ENCODE measurements at regions not wholly inside any gene's neighbourhood (a gene's known extent, or its start where the extent isn't known, plus 50 kb on each side); places are given as distances from the start of the nearest gene placed in this dataset.

GRCh38 chr4:107482546-107482945 is 237.5 kb downstream of the PAPSS1 start:
- WGBS (ENCODE audit: insufficient coverage) = 83% methylated on average over 1 of the region's 2 CpGs
- Histone ChIP-seq H3K4me1 (ENCODE audit: control insufficient read depth in 1 of 2, insufficient read depth in 2 of 2, low read length in 2 of 2) (no peaks in the 10 kb centered on the region), H3K4me2 (replicated peaks; ENCODE audit: extremely low read depth, low read length, poor library complexity, severe bottlenecking) (no peak overlapping the region), H2AFZ (ENCODE audit: insufficient read depth, low read depth, low read length, poor library complexity, severe bottlenecking) (no peak overlapping the region), H3K9me3 (replicated peaks in 1 of 2; ENCODE audit: control insufficient read depth in 1 of 2, insufficient read depth in 1 of 2, low read length in 2 of 2) (peaks cover 7 to 27% of the 10 kb centered on the region in 2 donors), H3K4me3 (replicated peaks in 1 of 3; ENCODE audit: low read depth in 2 of 3, low read length in 3 of 3) (no peak overlapping the region), H3K27ac (ENCODE audit: low read depth in 1 of 2, low read length in 2 of 2) (no peak overlapping the region), H3K27me3 (ENCODE audit: control insufficient read depth in 2 of 2, insufficient read depth in 2 of 2, low read length in 2 of 2) (no peaks in the 10 kb centered on the region), H4K20me1 (ENCODE audit: insufficient read depth, low read length) (no peaks in the 10 kb centered on the region), H3K36me3 (replicated peaks in 1 of 2; ENCODE audit: control insufficient read depth in 1 of 2, insufficient read depth in 2 of 2, low read length in 2 of 2) (no peaks in the 10 kb centered on the region), H3K9ac (ENCODE audit: insufficient read depth, low read length, poor library complexity, severe bottlenecking) (no peak overlapping the region), H3K79me2 (ENCODE audit: insufficient read depth, low read length) (no peaks in the 10 kb centered on the region)
- intact Hi-C loops (cut with micrococcal nuclease) = no loop called here
- H3K27me3 Mint-ChIP-seq (ENCODE audit: low read depth in 3 of 3) = peaks cover 1 to 4% (median 2%) of the 10 kb centered on the region in 3 donors
- H3K4me1 Mint-ChIP-seq = no peaks in the 10 kb centered on the region
- peaks cover 8 to 30% (median 18%) of the 10 kb centered on the region in 7 donors for H3K9me3 Mint-ChIP-seq
- H3K4me3 Mint-ChIP-seq = no peak overlapping the region
- no peak for TF ChIP-seq CTCF (IDR thresholded peaks at IDR 0.05)
- H3K27ac Mint-ChIP-seq = no peak overlapping the region
- H3K36me3 Mint-ChIP-seq = no peaks in the 10 kb centered on the region
- DNase-seq = no peak

- H3K4me3 Mint-ChIP-seq = no peak overlapping the region
- Histone ChIP-seq H3K4me3 (replicated peaks in 1 of 3; ENCODE audit: low read depth in 2 of 3, low read length in 3 of 3) (no peak overlapping the region), H4K20me1 (ENCODE audit: insufficient read depth, low read length) (no peaks in the 10 kb centered on the region), H2AFZ (ENCODE audit: insufficient read depth, low read depth, low read length, poor library complexity, severe bottlenecking) (no peak overlapping the region), H3K9me3 (replicated peaks in 1 of 2; ENCODE audit: control insufficient read depth in 1 of 2, insufficient read depth in 1 of 2, low read length in 2 of 2) (peaks cover 7 to 35% of the 10 kb centered on the region in 2 donors), H3K36me3 (replicated peaks in 1 of 2; ENCODE audit: control insufficient read depth in 1 of 2, insufficient read depth in 2 of 2, low read length in 2 of 2) (no peaks in the 10 kb centered on the region), H3K27ac (ENCODE audit: low read depth in 1 of 2, low read length in 2 of 2) (no peak overlapping the region), H3K27me3 (ENCODE audit: control insufficient read depth in 2 of 2, insufficient read depth in 2 of 2, low read length in 2 of 2) (no peaks in the 10 kb centered on the region), H3K4me1 (ENCODE audit: control insufficient read depth in 1 of 2, insufficient read depth in 2 of 2, low read length in 2 of 2) (no peaks in the 10 kb centered on the region), H3K79me2 (ENCODE audit: insufficient read depth, low read length) (no peaks in the 10 kb centered on the region), H3K4me2 (replicated peaks; ENCODE audit: extremely low read depth, low read length, poor library complexity, severe bottlenecking) (no peak overlapping the region), H3K9ac (ENCODE audit: insufficient read depth, low read length, poor library complexity, severe bottlenecking) (no peak overlapping the region)
- TF ChIP-seq CTCF (IDR thresholded peaks at IDR 0.05) = no peak
- intact Hi-C loops (cut with micrococcal nuclease) = no loop called here
- peaks cover 0 to 1% (median 0%) of the 10 kb centered on the region in 3 donors for H3K27me3 Mint-ChIP-seq (ENCODE audit: low read depth in 3 of 3)
- no peak for DNase-seq
- peaks cover 10 to 37% (median 19%) of the 10 kb centered on the region in 7 donors for H3K9me3 Mint-ChIP-seq
- H3K36me3 Mint-ChIP-seq = no peaks in the 10 kb centered on the region
- no peak overlapping the region for H3K27ac Mint-ChIP-seq
- no peaks in the 10 kb centered on the region for H3K4me1 Mint-ChIP-seq
Measured at GRCh38 chr4:107478327-107478980, 241.6 kb downstream of the PAPSS1 start.
